HG02885 (cell line): ENCODE measurements at regions not wholly inside any gene's neighbourhood (a gene's known extent, or its start where the extent isn't known, plus 50 kb on each side); places are given as distances from the start of the nearest gene placed in this dataset.
"Not testable (repeated sequence)": the region's sequence is repeated elsewhere in the genome, so short reads cannot be mapped to it uniquely, and the experiment has no call there.

Source experiments
- ATAC-seq: cut with Tn5 transposase; IDR thresholded peaks from one replicate; pipeline ENCODE4 v1.9.1; 2021; ENCODE audit warnings: mild to moderate bottlenecking; ENCODE audit not compliant: unreplicated experiment, poor library complexity

- no peak for ATAC-seq
These were observed 137.1 kb upstream of the TSC22D2 start for GRCh38 chr3:150270883-150271590.

GRCh38 chr3:150270444-150270843 lies 137.7 kb upstream of the TSC22D2 start:
- ATAC-seq, result not testable (repeated sequence)

- no peak for ATAC-seq
These were observed 138.6 kb upstream of the TSC22D2 start for GRCh38 chr3:150269526-150269925.

GRCh38 chr3:150268426-150269391 lies 139.4 kb upstream of the TSC22D2 start:
- ATAC-seq, result no peak

- ATAC-seq, result no peak
These were observed 140.8 kb upstream of the TSC22D2 start for GRCh38 chr3:150267288-150267687.

- no peak for ATAC-seq
These were observed 142.8 kb upstream of the TSC22D2 start for GRCh38 chr3:150265305-150265704.

GRCh38 chr3:150264561-150265279 lies 143.4 kb upstream of the TSC22D2 start:
- ATAC-seq, result no peak

GRCh38 chr3:150261958-150262357 lies 146.1 kb upstream of the TSC22D2 start:
- ATAC-seq, result no peak

- no peak for ATAC-seq
These were observed 146.7 kb upstream of the TSC22D2 start for GRCh38 chr3:150261418-150261817.

GRCh38 chr3:150260398-150260710 lies 147.7 kb upstream of the TSC22D2 start:
- no peak for ATAC-seq

GRCh38 chr3:150259526-150260397 lies 148.3 kb upstream of the TSC22D2 start:
- no peak for ATAC-seq

- ATAC-seq, result no peak
These were observed 151.3 kb upstream of the TSC22D2 start for GRCh38 chr3:150256782-150257181.

- no peak for ATAC-seq
These were observed 151.8 kb upstream of the TSC22D2 start for GRCh38 chr3:150256318-150256717.

- ATAC-seq, result no peak
These were observed 152.3 kb upstream of the TSC22D2 start for GRCh38 chr3:150255826-150256225.

GRCh38 chr3:150255413-150255812 lies 152.7 kb upstream of the TSC22D2 start:
- no peak for ATAC-seq

- no peak for ATAC-seq
These were observed 153.8 kb upstream of the TSC22D2 start for GRCh38 chr3:150254309-150254708.

GRCh38 chr3:150253622-150254021 lies 154.5 kb upstream of the TSC22D2 start:
- ATAC-seq, result no peak

GRCh38 chr3:150252462-150252861 lies 155.6 kb upstream of the TSC22D2 start:
- ATAC-seq, result no peak

- ATAC-seq, result no peak
These were observed 156.7 kb upstream of the TSC22D2 start for GRCh38 chr3:150251187-150252062.
